ENCODE measurements at regions not wholly inside any gene's neighbourhood (a gene's known extent, or its start where the extent isn't known, plus 50 kb on each side); places are given as distances from the start of the nearest gene placed in this dataset.

- TF ChIP-seq AFF4 (CRISPR knock-in tag; IDR thresholded peaks at IDR 0.05; ENCODE audit: borderline replicate concordance) (no peak), CTCF (IDR thresholded peaks at IDR 0.05) (no peak), NR3C1 (CRISPR knock-in tag; conservative IDR thresholded peaks at IDR 0.05; ENCODE audit: low read depth) (no peak), MYBL2 (CRISPR knock-in tag; IDR thresholded peaks at IDR 0.05) (no peak), ZNF138 (CRISPR knock-in tag; conservative IDR thresholded peaks at IDR 0.05) (no peak), FOXJ3 (CRISPR knock-in tag; IDR thresholded peaks at IDR 0.05; ENCODE audit: borderline replicate concordance) (no peak), MLX (CRISPR knock-in tag; IDR thresholded peaks at IDR 0.05) (no peak)
Observed at GRCh38 chr13:30093236-30093635, 214.1 kb downstream of the KATNAL1 start.
